H9 (cell line): ENCODE measurements at regions not wholly inside any gene's neighbourhood (a gene's known extent, or its start where the extent isn't known, plus 50 kb on each side); places are given as distances from the start of the nearest gene placed in this dataset.

Experiments used
- DNase-seq: peaks from one replicate; pipeline ENCODE4 v3.0.0-alpha.2; 2017
- H2AFZ ChIP-seq: one replicate; pipeline ENCODE4 v1.6.1; 2013; ENCODE audit warnings: mild to moderate bottlenecking, low read length, control low read depth, moderate library complexity
- H2AK5ac ChIP-seq: 2 replicates; pipeline ENCODE4 v1.6.1; 2013; ENCODE audit warnings: low read length, control low read depth, mixed read lengths; ENCODE audit not compliant: insufficient read length
- H2BK120ac ChIP-seq: one replicate; pipeline ENCODE4 v1.6.1; 2013; ENCODE audit warnings: low read depth, mild to moderate bottlenecking, low read length, control low read depth, inconsistent platforms; ENCODE audit not compliant: poor library complexity, severe bottlenecking
- H2BK12ac ChIP-seq: 2 replicates; pipeline ENCODE4 v1.6.1; 2013; ENCODE audit warnings: low read length, control low read depth, mixed read lengths, low read depth; ENCODE audit not compliant: insufficient read length
- H2BK15ac ChIP-seq: 2 replicates; pipeline ENCODE4 v1.6.1; 2013; ENCODE audit warnings: low read depth, low read length, control low read depth
- H2BK20ac ChIP-seq: one replicate; pipeline ENCODE4 v1.6.1; 2013; ENCODE audit warnings: low read depth, mild to moderate bottlenecking, low read length, control low read depth, inconsistent platforms; ENCODE audit not compliant: poor library complexity, severe bottlenecking
- H2BK5ac ChIP-seq: 2 replicates; pipeline ENCODE4 v1.6.1; 2013; ENCODE audit warnings: low read length, control low read depth, mixed read lengths; ENCODE audit not compliant: insufficient read length
- H3K14ac ChIP-seq: 2 replicates; pipeline ENCODE4 v1.6.1; 2013; ENCODE audit warnings: low read length, control low read depth; ENCODE audit not compliant: insufficient read depth
- H3K18ac ChIP-seq: 2 replicates; pipeline ENCODE4 v1.6.1; 2013; ENCODE audit warnings: low read depth, mild to moderate bottlenecking, mixed read lengths, low read length, control low read depth; ENCODE audit not compliant: insufficient read length
- H3K23ac ChIP-seq: 2 replicates; pipeline ENCODE4 v1.6.1; 2013; ENCODE audit warnings: low read length, control low read depth, mixed read lengths, low read depth; ENCODE audit not compliant: insufficient read length
- H3K23me2 ChIP-seq: 2 replicates; pipeline ENCODE4 v1.6.1; 2013; ENCODE audit warnings: low read depth, mild to moderate bottlenecking, mixed read lengths, low read length, control low read depth; ENCODE audit not compliant: insufficient read length, poor library complexity, severe bottlenecking
- H3K27ac ChIP-seq: 2 replicates; pipeline ENCODE4 v1.5.1; 2013; ENCODE audit warnings: low read length, control low read depth, mixed read lengths, low read depth; ENCODE audit not compliant: insufficient read length
- H3K27me3 ChIP-seq: 2 replicates; pipeline ENCODE4 v1.6.1; 2013; ENCODE audit warnings: low read length, control low read depth, inconsistent platforms; ENCODE audit not compliant: insufficient read depth
- H3K4ac ChIP-seq: 2 replicates; pipeline ENCODE4 v1.6.1; 2013; ENCODE audit warnings: low read depth, mild to moderate bottlenecking, control low read depth, inconsistent platforms, low read length, moderate library complexity
- H3K4me1 ChIP-seq: 2 replicates; pipeline ENCODE4 v1.6.1; 2013; ENCODE audit warnings: low read length, control low read depth, inconsistent platforms; ENCODE audit not compliant: insufficient read depth
- H3K4me2 ChIP-seq: 2 replicates; pipeline ENCODE4 v1.6.1; 2013; ENCODE audit warnings: low read length, control low read depth, mixed read lengths; ENCODE audit not compliant: insufficient read length, insufficient read depth
- H3K56ac ChIP-seq: 2 replicates; pipeline ENCODE4 v1.6.1; 2013; ENCODE audit warnings: low read depth, mild to moderate bottlenecking, mixed read lengths, low read length, control low read depth; ENCODE audit not compliant: insufficient read length
- H3K79me1 ChIP-seq: 2 replicates; pipeline ENCODE4 v1.6.1; 2013; ENCODE audit warnings: low read depth, mild to moderate bottlenecking, moderate library complexity, low read length, control low read depth, inconsistent platforms; ENCODE audit not compliant: insufficient read depth, poor library complexity, severe bottlenecking
- H3K79me2 ChIP-seq: 2 replicates; pipeline ENCODE4 v1.6.1; 2013; ENCODE audit warnings: low read length, control low read depth, inconsistent platforms; ENCODE audit not compliant: insufficient read depth
- H3K9ac ChIP-seq: 2 replicates; pipeline ENCODE4 v1.6.1; 2013; ENCODE audit warnings: low read length, control low read depth, mixed read lengths; ENCODE audit not compliant: insufficient read length; ENCODE audit errors: extremely low read depth
- H3K9me3 ChIP-seq: one replicate; pipeline ENCODE4 v1.6.1; 2013; ENCODE audit warnings: low read depth, low read length, inconsistent platforms; ENCODE audit not compliant: control insufficient read depth
- H3T11ph ChIP-seq: one replicate; pipeline ENCODE4 v1.6.1; 2013; ENCODE audit warnings: mild to moderate bottlenecking, low read length, control low read depth, inconsistent platforms
- H4K20me1 ChIP-seq: one replicate; pipeline ENCODE4 v1.6.1; 2013; ENCODE audit not compliant: control insufficient read depth, insufficient read length, insufficient read depth
- H4K5ac ChIP-seq: 2 replicates; pipeline ENCODE4 v1.6.1; 2013; ENCODE audit warnings: low read depth, mild to moderate bottlenecking, mixed read lengths, low read length, control low read depth; ENCODE audit not compliant: insufficient read length
- H4K8ac ChIP-seq: replicated peaks from 2 replicates; pipeline ENCODE4 v1.6.1; 2013; ENCODE audit warnings: low read length, control low read depth, mixed read lengths, low read depth; ENCODE audit not compliant: insufficient read length
- H4K91ac ChIP-seq: 2 replicates; pipeline ENCODE4 v1.6.1; 2013; ENCODE audit warnings: low read depth, mild to moderate bottlenecking, moderate library complexity, mixed read lengths, low read length, control low read depth; ENCODE audit not compliant: insufficient read length
- H3K27ac Mint-ChIP-seq, 3 experiments: 2 replicates in 2 of 3; 3 replicates in 1 of 3; pipeline ENCODE4 v1.8.0; 2020 to 2021; ENCODE audit warnings: mixed read lengths in 3 of 3, mild to moderate bottlenecking in 1 of 3, moderate library complexity in 1 of 3
- H3K27me3 Mint-ChIP-seq: 2 replicates; pipeline ENCODE4 v1.8.0; 2021; ENCODE audit warnings: low read depth, mild to moderate bottlenecking, moderate library complexity, mixed read lengths
- H3K36me3 Mint-ChIP-seq, 3 experiments: 2 replicates in 2 of 3; 3 replicates in 1 of 3; pipeline ENCODE4 v1.8.0; 2020 to 2021; ENCODE audit warnings: low read depth in 3 of 3, mixed read lengths in 3 of 3; ENCODE audit not compliant: insufficient read depth in 1 of 3
- H3K4me1 Mint-ChIP-seq, 2 experiments: 2 replicates each; pipeline ENCODE4 v1.8.0; 2020; ENCODE audit warnings: mixed read lengths in 2 of 2
- H3K4me3 Mint-ChIP-seq, 2 experiments: 2 replicates in 1 of 2; 3 replicates in 1 of 2; pipeline ENCODE4 v1.8.0; 2020 to 2021; ENCODE audit warnings: mild to moderate bottlenecking in 2 of 2, mixed read lengths in 2 of 2, moderate library complexity in 1 of 2
- H3K9me3 Mint-ChIP-seq, 2 experiments: 2 replicates in 1 of 2; 3 replicates in 1 of 2; pipeline ENCODE4 v1.8.0; 2020; ENCODE audit warnings: mild to moderate bottlenecking in 2 of 2, mixed read lengths in 2 of 2, moderate library complexity in 1 of 2
- WGBS: extraction: QIAGEN DNeasy Blood & Tissue Kit; methylation state at CpG from one replicate; pipeline ENCODE4 v1.1.7; 2013; ENCODE audit warnings: missing lambda C conversion rate, low lambda C conversion rate, mixed read lengths; ENCODE audit not compliant: insufficient read length; ENCODE audit errors: extremely low coverage; 5-methylcytosine and 5-hydroxymethylcytosine counted together
- TF ChIP-seq, protein P1 (sequence below): fragments of 200-600 bp; sonication (generic); conservative IDR thresholded peaks from 3 replicates; pipeline ENCODE4 v1.8.0; 2021; ENCODE audit warnings: antibody characterized with exemption, mild to moderate bottlenecking

DNA sequence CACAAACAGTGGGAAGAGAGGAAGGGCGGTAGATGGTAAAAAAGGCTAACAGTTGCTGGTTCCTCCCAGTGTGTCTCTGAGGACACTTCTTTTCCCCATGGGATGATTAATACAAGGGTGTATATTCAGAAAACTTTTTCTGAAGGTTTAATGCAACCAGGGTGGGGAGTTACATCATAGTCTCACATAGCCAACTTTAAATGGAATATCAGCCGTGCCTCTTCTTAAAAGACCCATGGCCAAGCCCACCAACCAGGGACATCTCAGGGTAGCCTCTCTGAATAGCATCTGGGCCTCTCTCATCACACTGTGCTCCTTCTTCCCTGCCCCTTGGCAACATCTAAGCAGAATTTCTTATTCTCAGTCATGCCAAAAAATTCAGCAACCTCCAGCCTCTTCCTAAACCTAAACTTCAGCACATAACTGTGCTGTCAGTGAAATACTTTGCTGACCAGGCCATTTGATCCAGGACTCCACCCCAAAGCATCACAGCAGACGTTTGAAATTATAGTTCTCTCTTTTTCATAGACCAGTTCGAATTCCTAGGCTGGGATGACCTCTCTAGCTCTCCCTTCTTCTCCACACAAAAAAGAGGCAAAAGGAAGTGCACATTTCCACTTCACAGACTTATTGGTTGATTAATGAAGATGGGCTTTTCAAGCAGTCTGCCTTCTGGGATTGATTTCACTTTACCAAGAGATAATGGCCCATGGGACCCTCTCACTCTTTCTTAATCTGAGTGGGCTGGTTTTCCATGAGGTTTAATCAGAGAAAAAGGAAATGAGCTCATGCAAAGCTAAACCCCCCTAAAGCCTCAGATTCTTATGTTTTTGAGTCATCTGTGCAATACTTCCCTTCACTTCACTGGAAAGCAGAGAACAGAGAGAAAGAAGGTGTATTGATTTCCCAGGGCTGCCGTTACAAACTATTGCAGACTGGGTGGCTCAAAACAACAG, 85.1 kb upstream of the RAI14 start:
- Histone ChIP-seq H2BK120ac (no peak overlapping the region), H2AK5ac (no peak overlapping the region), H3K14ac (no peak overlapping the region), H3K79me1 (no peaks in the 10 kb centered on the region), H3K4ac (no peak overlapping the region), H2BK5ac (no peak overlapping the region), H3K4me1 (no peaks in the 10 kb centered on the region), H4K91ac (no peak overlapping the region), H3K27me3 (no peaks in the 10 kb centered on the region), H2BK15ac (no peak overlapping the region), H2BK20ac (no peak overlapping the region), H4K5ac (no peak overlapping the region), H4K20me1 (no peaks in the 10 kb centered on the region), H3K27ac (no peak overlapping the region), H3K23me2 (no peaks in the 10 kb centered on the region), H3K56ac (no peak overlapping the region), H3K18ac (no peak overlapping the region), H3K9me3 (no peaks in the 10 kb centered on the region), H3K79me2 (no peaks in the 10 kb centered on the region), H4K8ac (no peak overlapping the region), H3K9ac (no peak overlapping the region), H2AFZ (no peak overlapping the region), H2BK12ac (no peak overlapping the region), H3T11ph (no peak overlapping the region), H3K4me2 (no peak overlapping the region), H3K23ac (no peak overlapping the region)
- H3K27me3 Mint-ChIP-seq, result peaks cover 2% of the 10 kb centered on the region; the same call in 1 of the 2 replicates
- no peaks in the 10 kb centered on the region for H3K36me3 Mint-ChIP-seq
- H3K4me3 Mint-ChIP-seq, result no peak overlapping the region
- TF ChIP-seq, protein P1, sequence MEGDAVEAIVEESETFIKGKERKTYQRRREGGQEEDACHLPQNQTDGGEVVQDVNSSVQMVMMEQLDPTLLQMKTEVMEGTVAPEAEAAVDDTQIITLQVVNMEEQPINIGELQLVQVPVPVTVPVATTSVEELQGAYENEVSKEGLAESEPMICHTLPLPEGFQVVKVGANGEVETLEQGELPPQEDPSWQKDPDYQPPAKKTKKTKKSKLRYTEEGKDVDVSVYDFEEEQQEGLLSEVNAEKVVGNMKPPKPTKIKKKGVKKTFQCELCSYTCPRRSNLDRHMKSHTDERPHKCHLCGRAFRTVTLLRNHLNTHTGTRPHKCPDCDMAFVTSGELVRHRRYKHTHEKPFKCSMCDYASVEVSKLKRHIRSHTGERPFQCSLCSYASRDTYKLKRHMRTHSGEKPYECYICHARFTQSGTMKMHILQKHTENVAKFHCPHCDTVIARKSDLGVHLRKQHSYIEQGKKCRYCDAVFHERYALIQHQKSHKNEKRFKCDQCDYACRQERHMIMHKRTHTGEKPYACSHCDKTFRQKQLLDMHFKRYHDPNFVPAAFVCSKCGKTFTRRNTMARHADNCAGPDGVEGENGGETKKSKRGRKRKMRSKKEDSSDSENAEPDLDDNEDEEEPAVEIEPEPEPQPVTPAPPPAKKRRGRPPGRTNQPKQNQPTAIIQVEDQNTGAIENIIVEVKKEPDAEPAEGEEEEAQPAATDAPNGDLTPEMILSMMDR, result no peak
- H3K4me1 Mint-ChIP-seq, result peaks cover 0 to 7% of the 10 kb centered on the region in 2 experiments; a peak in 2 of 4 replicates
- H3K9me3 Mint-ChIP-seq, result no peaks in the 10 kb centered on the region
- no peak overlapping the region; a peak in 1 of 7 replicates for H3K27ac Mint-ChIP-seq
- no peak for DNase-seq
- WGBS, result no CpG with 5 or more reads among the region's 5 CpGs
